ENCODE measurements at regions not wholly inside any gene's neighbourhood (a gene's known extent, or its start where the extent isn't known, plus 50 kb on each side); places are given as distances from the start of the nearest gene placed in this dataset.

DNA sequence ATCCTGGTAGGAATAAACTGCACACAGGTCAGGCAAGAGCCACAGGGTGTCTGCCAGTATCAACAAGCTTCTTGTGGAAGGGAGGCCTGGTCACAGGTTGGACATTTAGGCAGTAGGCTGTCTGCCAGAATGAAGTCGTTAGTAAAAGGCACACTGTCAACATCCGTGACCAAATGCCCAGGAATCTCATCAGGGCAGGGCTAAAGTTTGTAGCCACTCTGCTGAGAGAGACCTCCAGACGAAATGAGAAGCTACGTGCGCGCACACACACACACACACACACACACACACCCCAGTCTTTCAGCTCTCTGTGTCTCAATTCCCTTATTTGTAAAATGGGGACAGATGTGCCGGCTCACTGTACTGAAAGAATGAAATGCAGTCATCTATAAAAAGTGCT is 408.7 kb upstream of the ZFP42 start:
- no peak overlapping the region for H3K4me3 ChIP-seq
- 55% methylated on average over 7 of the region's 7 CpGs; no CpG with 5 or more reads in 1 of the 2 donors for WGBS, 2 donors (ENCODE audit: low coverage in 1 of 2)
- no peak for ATAC-seq
- no peaks in the 10 kb centered on the region for H3K36me3 ChIP-seq
- no peaks in the 10 kb centered on the region for H3K4me1 ChIP-seq
- no peak overlapping the region for H3K27ac ChIP-seq
- no peaks in the 10 kb centered on the region for H3K27me3 ChIP-seq
- H3K9me3 ChIP-seq, result no peaks in the 10 kb centered on the region
- no peak for TF ChIP-seq POLR2AphosphoS5 (IDR thresholded peaks at IDR 0.05)
- TF ChIP-seq POLR2A (IDR thresholded peaks at IDR 0.05), result no peak
- TF ChIP-seq EP300 (IDR thresholded peaks at IDR 0.05), result no peak
- TF ChIP-seq, protein P1, sequence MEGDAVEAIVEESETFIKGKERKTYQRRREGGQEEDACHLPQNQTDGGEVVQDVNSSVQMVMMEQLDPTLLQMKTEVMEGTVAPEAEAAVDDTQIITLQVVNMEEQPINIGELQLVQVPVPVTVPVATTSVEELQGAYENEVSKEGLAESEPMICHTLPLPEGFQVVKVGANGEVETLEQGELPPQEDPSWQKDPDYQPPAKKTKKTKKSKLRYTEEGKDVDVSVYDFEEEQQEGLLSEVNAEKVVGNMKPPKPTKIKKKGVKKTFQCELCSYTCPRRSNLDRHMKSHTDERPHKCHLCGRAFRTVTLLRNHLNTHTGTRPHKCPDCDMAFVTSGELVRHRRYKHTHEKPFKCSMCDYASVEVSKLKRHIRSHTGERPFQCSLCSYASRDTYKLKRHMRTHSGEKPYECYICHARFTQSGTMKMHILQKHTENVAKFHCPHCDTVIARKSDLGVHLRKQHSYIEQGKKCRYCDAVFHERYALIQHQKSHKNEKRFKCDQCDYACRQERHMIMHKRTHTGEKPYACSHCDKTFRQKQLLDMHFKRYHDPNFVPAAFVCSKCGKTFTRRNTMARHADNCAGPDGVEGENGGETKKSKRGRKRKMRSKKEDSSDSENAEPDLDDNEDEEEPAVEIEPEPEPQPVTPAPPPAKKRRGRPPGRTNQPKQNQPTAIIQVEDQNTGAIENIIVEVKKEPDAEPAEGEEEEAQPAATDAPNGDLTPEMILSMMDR (IDR thresholded peaks at IDR 0.05), result no peak

DNA sequence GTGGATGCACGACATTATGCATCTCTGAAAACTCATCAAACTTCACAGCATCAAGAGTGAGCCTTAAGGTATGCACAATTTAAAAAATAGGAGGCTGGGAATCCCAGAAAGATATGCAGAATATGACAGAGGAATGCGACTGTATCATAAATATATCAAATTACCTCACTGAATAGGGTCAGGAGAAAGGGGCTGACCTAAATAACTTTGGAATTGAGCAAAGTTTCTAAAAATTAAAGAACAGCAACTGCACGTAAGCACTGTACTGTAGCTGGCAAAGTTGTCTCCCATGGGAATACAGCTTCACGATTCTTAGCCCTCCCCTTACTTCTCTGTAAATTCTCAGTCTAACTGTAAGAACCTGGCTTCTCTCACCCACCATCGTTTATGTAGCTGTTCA is 397.4 kb upstream of the ZFP42 start:
- Histone ChIP-seq H3K36me3 (no peaks in the 10 kb centered on the region), H3K27me3 (no peaks in the 10 kb centered on the region), H3K4me1 (peaks cover 0 to 6% (median 0%) of the 10 kb centered on the region in 3 donors), H3K27ac (no peak overlapping the region), H3K4me3 (no peak overlapping the region), H3K9me3 (no peaks in the 10 kb centered on the region)
- WGBS, 2 donors (ENCODE audit: low coverage in 1 of 2), result 31 to 54% methylated on average over 4 to 5 of the region's 5 CpGs
- ATAC-seq, result no peak
- no peak for TF ChIP-seq POLR2AphosphoS5 (IDR thresholded peaks at IDR 0.05)
- TF ChIP-seq POLR2A (IDR thresholded peaks at IDR 0.05), result no peak
- TF ChIP-seq, protein P1 (IDR thresholded peaks at IDR 0.05), result no peak
- no peak for TF ChIP-seq EP300 (IDR thresholded peaks at IDR 0.05)

DNA sequence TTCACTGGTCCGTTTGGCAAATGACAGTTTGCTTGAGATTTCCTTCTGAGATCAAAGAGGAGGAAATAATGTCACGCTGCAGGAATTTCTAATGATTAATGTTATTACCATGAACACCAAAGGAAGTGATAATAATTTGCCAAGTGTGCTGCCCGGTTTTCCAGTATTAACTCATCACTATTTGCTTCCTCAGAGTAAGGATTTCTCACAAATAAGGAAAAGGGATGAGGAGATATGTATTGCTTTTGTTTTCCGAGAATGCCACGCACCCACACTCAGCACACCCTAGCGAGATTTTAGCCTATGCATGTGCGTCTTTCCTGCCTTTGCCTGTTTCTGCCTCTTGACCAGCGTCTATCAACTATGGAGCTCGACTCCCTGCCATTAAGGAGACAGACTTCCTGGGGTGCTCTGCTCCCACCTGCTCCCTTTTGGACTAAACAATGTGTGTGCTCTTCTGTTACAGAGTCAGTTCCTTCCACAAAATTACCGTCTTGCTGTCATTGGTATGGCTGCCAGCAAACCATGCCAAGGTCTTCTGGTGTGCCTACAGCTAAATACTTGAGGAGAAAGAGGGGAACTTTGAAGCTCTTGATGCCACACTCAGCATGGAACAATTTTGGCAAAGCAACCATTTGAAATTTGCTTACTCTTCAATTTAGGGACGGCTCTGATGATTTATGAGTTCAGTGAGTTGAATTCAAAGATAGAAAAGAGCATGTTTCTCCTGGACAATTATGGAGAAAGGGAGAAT is 393.1 kb upstream of the ZFP42 start:
- Histone ChIP-seq H3K9me3 (no peaks in the 10 kb centered on the region), H3K4me3 (no peak overlapping the region), H3K27ac (no peak overlapping the region), H3K4me1 (peaks cover 0 to 6% (median 0%) of the 10 kb centered on the region in 3 donors), H3K36me3 (no peaks in the 10 kb centered on the region), H3K27me3 (no peaks in the 10 kb centered on the region)
- TF ChIP-seq EP300 (IDR thresholded peaks at IDR 0.05) (no peak), POLR2A (IDR thresholded peaks at IDR 0.05) (no peak), POLR2AphosphoS5 (IDR thresholded peaks at IDR 0.05) (no peak)
- WGBS, 2 donors (ENCODE audit: low coverage in 1 of 2), result 47 to 61% methylated on average over 10 to 11 of the region's 11 CpGs
- ATAC-seq, result no peak

DNA sequence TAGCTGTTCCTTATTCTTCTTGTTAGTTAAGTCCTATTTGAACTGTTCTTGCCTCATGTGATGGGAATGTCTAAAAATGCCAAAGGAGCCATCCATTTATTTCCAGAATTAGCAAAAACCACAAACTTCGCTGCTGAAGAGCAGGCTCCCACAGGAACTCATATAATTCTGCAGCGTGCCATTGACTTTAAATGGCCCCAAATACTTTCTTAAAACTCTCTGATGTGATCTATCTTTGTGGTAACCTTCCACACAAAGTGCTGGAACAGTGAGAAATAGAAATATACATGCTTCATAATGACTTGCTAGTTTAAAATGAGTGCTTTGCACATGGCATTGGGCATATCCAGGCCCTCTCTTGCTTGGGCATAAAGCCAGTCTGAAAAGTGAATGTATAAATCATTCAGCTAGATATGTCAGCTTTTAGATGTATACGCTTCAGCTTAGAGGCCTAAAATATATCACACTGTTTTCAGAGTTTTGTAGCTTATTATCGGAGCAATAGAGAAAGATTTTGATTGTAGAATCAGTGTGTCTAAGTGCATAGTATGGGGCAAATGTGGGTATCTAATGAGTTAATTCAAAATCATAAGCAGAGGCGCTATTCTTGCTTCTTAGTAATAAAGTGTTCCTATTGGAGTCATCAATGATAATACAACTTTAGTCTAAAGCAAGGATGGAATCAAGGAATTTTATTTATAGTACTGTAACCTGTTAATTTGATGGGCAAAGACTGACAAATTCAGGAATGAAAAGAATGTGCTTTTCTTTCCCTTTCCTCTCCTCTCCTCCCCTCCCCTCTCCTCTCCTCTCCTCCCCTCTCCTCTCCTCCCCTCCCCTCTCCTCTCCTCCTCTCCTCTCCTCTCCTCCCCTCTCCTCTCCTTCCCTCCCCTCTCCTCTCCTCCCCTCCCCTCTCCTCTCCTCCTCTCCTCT is 392.2 kb upstream of the ZFP42 start:
- WGBS, 2 donors (ENCODE audit: low coverage in 1 of 2), result 70 to 76% methylated on average over 4 to 5 of the region's 5 CpGs
- no peak overlapping the region for H3K27ac ChIP-seq
- no peak overlapping the region for H3K4me3 ChIP-seq
- TF ChIP-seq EP300 (IDR thresholded peaks at IDR 0.05) (no peak), POLR2AphosphoS5 (IDR thresholded peaks at IDR 0.05) (no peak), POLR2A (IDR thresholded peaks at IDR 0.05) (no peak)
- TF ChIP-seq, protein P1 (IDR thresholded peaks at IDR 0.05), result no peak
- ATAC-seq, result no peak
- H3K9me3 ChIP-seq, result no peaks in the 10 kb centered on the region
- H3K27me3 ChIP-seq, result no peaks in the 10 kb centered on the region
- peaks cover 0 to 6% (median 0%) of the 10 kb centered on the region in 3 donors for H3K4me1 ChIP-seq
- H3K36me3 ChIP-seq, result no peaks in the 10 kb centered on the region

DNA sequence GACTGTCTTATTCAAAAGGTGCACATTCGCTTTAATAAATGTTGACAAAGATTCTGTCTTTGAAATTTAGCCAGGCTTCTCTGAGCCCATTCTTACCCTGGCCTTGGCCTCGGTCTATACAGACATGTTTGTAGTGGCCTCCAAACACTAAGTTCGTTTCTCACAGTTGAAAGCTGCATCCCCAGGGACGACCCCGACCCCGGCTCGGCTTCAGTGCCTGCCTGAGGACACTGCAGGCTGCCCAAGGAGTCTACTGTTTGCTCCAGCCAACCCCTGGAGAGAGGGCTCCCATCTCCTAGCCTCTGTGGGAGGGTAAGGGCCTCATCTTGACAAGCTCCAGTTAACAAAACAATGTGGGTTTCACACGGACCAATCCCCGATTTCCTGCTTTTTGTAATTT is 390.6 kb upstream of the ZFP42 start:
- Histone ChIP-seq H3K27ac (no peak overlapping the region), H3K4me1 (peaks cover 0 to 6% (median 0%) of the 10 kb centered on the region in 3 donors), H3K4me3 (no peak overlapping the region), H3K36me3 (no peaks in the 10 kb centered on the region), H3K27me3 (no peaks in the 10 kb centered on the region), H3K9me3 (no peaks in the 10 kb centered on the region)
- no peak for ATAC-seq
- WGBS, 2 donors (ENCODE audit: low coverage in 1 of 2), result 71 to 74% methylated on average over 5 to 6 of the region's 9 CpGs
- TF ChIP-seq EP300 (IDR thresholded peaks at IDR 0.05), result no peak
- TF ChIP-seq POLR2AphosphoS5 (IDR thresholded peaks at IDR 0.05), result no peak
- TF ChIP-seq POLR2A (IDR thresholded peaks at IDR 0.05), result no peak
- TF ChIP-seq, protein P1 (IDR thresholded peaks at IDR 0.05), result no peak

All from gastroesophageal sphincter (tissue), 4 donors.